ENCODE measurements at regions not wholly inside any gene's neighbourhood (a gene's known extent, or its start where the extent isn't known, plus 50 kb on each side); places are given as distances from the start of the nearest gene placed in this dataset.

DNA sequence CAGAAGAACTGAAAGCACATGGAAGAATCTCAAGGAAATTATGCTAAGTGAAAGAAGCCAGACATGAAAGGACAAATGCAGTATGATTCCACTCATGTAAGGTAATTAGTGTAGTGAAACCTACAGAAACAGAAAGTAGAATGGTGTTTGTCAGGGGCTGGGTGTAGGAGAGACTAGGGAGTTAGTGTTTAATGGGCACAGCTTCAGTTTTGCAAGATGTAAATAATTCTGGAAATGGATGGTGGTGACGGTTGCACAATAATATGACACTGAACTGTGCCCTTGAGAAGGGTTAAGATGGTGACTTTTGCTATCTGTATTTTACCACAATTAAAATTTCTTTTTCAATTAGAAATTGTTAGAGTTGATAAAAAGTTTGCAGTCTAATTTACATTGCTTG, 157.3 kb upstream of the ADCY1 start:
- H3K4me1 Mint-ChIP-seq (ENCODE audit: low read depth) = peaks cover 5% of the 10 kb centered on the region
- TF ChIP-seq, protein P1, sequence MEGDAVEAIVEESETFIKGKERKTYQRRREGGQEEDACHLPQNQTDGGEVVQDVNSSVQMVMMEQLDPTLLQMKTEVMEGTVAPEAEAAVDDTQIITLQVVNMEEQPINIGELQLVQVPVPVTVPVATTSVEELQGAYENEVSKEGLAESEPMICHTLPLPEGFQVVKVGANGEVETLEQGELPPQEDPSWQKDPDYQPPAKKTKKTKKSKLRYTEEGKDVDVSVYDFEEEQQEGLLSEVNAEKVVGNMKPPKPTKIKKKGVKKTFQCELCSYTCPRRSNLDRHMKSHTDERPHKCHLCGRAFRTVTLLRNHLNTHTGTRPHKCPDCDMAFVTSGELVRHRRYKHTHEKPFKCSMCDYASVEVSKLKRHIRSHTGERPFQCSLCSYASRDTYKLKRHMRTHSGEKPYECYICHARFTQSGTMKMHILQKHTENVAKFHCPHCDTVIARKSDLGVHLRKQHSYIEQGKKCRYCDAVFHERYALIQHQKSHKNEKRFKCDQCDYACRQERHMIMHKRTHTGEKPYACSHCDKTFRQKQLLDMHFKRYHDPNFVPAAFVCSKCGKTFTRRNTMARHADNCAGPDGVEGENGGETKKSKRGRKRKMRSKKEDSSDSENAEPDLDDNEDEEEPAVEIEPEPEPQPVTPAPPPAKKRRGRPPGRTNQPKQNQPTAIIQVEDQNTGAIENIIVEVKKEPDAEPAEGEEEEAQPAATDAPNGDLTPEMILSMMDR (IDR thresholded peaks at IDR 0.05) = no peak

DNA sequence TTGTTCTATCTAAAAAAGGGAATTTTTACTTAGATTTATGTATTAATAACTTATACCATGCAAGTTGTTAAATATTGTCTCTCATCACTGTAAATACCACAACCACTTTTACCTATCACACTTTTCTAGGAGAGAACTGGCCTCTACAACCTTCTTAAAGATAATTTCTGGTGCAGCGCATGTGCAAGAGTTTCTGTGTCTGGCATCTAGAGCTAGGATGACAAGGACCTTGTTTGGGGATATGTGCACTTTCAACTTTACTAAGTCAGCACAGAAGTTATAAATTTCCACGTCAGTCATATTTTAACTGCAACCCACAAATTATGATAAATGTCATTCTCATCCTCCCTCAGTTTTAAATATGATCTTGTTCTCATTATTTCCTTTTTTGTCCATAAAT, 156.9 kb upstream of the ADCY1 start:
- peaks cover under 1% of the 10 kb centered on the region for H3K9me3 Mint-ChIP-seq (ENCODE audit: low read depth)
- H3K36me3 Mint-ChIP-seq (ENCODE audit: low read depth) = no peaks in the 10 kb centered on the region
- H3K27ac Mint-ChIP-seq (ENCODE audit: unreplicated experiment) = no peak overlapping the region
- no peak overlapping the region for H3K4me3 Mint-ChIP-seq (ENCODE audit: unreplicated experiment)
- H3K27me3 Mint-ChIP-seq (ENCODE audit: low read depth) = peaks cover 16% of the 10 kb centered on the region
- no peak for DNase-seq (ENCODE audit: low spot score)
- TF ChIP-seq, protein P1 (IDR thresholded peaks at IDR 0.05) = no peak
- peaks cover 5% of the 10 kb centered on the region for H3K4me1 Mint-ChIP-seq (ENCODE audit: low read depth)

More for the DNA sequence above, 157.3 kb upstream of the ADCY1 start:
- Mint-ChIP-seq H3K4me3 (ENCODE audit: unreplicated experiment) (no peak overlapping the region), H3K9me3 (ENCODE audit: low read depth) (peaks cover 3% of the 10 kb centered on the region), H3K27me3 (ENCODE audit: low read depth) (peaks cover 16% of the 10 kb centered on the region), H3K36me3 (ENCODE audit: low read depth) (no peaks in the 10 kb centered on the region), H3K27ac (ENCODE audit: unreplicated experiment) (no peak overlapping the region)
- DNase-seq (ENCODE audit: low spot score) = no peak

DNA sequence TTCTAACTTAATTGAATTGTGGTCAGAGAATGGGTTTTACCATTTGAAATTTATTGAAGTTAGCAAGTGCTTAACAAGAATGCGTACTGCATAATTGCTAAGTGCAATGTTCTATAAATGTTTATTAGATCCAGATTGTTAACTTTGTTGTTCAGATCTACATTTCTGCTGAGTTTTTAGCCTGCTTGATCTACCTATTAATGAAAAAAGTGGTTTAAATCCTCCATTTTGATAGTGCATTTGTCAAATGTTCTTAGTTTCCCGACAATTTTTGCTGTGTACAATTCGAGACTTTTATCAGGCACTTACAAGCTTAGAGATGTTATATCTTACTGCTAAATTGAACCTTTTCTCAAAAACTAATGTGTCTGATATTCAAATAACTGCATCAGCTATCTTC, 156.4 kb upstream of the ADCY1 start:
- Mint-ChIP-seq H3K36me3 (ENCODE audit: low read depth) (no peaks in the 10 kb centered on the region), H3K4me3 (ENCODE audit: unreplicated experiment) (no peak overlapping the region), H3K9me3 (ENCODE audit: low read depth) (no peaks in the 10 kb centered on the region), H3K27ac (ENCODE audit: unreplicated experiment) (no peak overlapping the region), H3K4me1 (ENCODE audit: low read depth) (peaks cover 5% of the 10 kb centered on the region), H3K27me3 (ENCODE audit: low read depth) (peaks cover 17% of the 10 kb centered on the region)
- TF ChIP-seq, protein P1 (IDR thresholded peaks at IDR 0.05) = no peak
- DNase-seq (ENCODE audit: low spot score) = no peak

DNA sequence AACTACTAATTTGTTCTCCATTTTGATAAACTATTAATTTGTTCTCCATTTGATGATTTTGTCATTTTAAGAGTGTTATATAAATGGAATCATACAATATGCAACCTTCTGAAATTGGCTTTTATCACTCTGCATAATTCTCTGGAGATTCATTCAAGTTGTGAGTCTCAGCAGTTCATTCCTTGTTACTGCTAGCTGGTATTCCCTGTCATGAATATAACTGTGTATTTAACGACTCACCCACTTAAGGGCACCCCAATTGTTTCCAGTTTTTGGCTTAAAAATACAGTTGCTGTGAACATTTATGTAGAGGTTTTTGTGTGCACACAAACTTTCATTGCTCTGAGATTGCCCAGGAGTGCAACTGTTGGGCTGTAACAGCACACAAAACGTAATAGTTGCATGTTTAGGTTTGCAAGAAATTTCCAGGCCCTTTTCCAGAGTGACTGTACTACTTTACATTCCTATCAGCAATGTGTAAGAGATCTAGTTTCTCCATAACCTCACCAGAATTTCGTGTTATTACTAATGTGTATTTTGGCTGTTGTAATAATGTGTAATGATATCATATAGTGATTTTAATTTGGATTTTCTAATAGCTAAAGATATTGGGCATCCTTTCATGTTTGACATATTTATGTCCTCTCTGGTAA, 153.2 kb upstream of the ADCY1 start:
- TF ChIP-seq, protein P1 (IDR thresholded peaks at IDR 0.05) = no peak
- no peak for DNase-seq (ENCODE audit: low spot score)
- no peak overlapping the region for H3K27ac Mint-ChIP-seq (ENCODE audit: unreplicated experiment)
- peaks cover 20% of the 10 kb centered on the region for H3K27me3 Mint-ChIP-seq (ENCODE audit: low read depth)
- H3K36me3 Mint-ChIP-seq (ENCODE audit: low read depth) = no peaks in the 10 kb centered on the region
- H3K4me1 Mint-ChIP-seq (ENCODE audit: low read depth) = peaks cover 5% of the 10 kb centered on the region
- no peak overlapping the region for H3K4me3 Mint-ChIP-seq (ENCODE audit: unreplicated experiment)
- H3K9me3 Mint-ChIP-seq (ENCODE audit: low read depth) = no peaks in the 10 kb centered on the region

DNA sequence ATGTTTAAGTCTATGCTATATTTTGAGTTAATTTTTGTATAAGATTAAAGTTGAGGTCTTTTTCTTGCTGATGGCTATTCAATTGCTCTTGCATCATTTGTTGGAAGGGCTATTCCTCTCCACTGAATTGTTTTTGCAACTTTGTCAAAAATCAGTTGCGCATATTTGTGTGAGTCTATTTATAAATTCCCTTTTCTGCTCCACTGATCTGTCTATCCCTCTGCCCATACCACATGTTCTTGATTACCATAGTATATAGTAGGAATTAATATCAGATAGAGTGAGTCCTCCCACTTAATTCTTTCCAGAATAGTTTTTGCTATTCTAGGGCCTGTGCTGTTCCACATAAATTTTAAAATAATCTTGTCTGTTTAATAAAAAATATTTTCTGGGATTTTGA, 152.4 kb upstream of the ADCY1 start:
- Mint-ChIP-seq H3K27me3 (ENCODE audit: low read depth) (peaks cover 20% of the 10 kb centered on the region), H3K9me3 (ENCODE audit: low read depth) (no peaks in the 10 kb centered on the region), H3K27ac (ENCODE audit: unreplicated experiment) (no peak overlapping the region), H3K36me3 (ENCODE audit: low read depth) (no peaks in the 10 kb centered on the region), H3K4me1 (ENCODE audit: low read depth) (peaks cover 5% of the 10 kb centered on the region), H3K4me3 (ENCODE audit: unreplicated experiment) (no peak overlapping the region)
- TF ChIP-seq, protein P1 (IDR thresholded peaks at IDR 0.05) = no peak
- no peak for DNase-seq (ENCODE audit: low spot score)

Measured in chondrocyte (in vitro differentiated cells).